ENCODE measurements at regions not wholly inside any gene's neighbourhood (a gene's known extent, or its start where the extent isn't known, plus 50 kb on each side); places are given as distances from the start of the nearest gene placed in this dataset.
"Not testable (repeated sequence)": the region's sequence is repeated elsewhere in the genome, so short reads cannot be mapped to it uniquely, and the experiment has no call there.

DNA sequence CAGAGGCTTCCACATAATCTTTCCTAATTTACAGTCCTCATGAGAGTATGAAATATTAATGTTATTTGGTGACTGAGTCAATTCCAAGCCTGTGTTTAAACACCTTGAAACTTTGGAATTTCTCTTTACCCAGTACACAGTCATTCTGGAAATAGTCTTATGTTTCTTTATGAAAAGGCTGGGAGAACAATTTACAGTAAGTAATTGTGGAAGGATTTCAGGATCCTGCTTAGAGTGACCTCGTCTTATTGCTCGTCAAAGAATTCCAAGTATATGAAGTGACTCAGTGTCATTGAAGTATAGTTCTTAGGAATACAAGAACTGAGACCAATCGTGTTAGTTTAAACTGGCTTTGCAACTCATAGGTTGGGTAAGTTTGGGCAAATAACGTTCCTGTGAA is 634.2 kb downstream of the SLC16A7 start:
- DNase-seq (ENCODE audit: low read depth), result no peak
- H3K4me3 ChIP-seq (ENCODE audit: low read depth, low read length), result no peak overlapping the region

GRCh38 chr12:60231303-60231702 is 635.5 kb downstream of the SLC16A7 start:
- DNase-seq (ENCODE audit: low read depth), result no peak

More for the DNA sequence above, 634.2 kb downstream of the SLC16A7 start:
- TF ChIP-seq CTCF (IDR thresholded peaks at IDR 0.05; ENCODE audit: control insufficient read depth, extremely low read depth, insufficient read depth), result no peak

GRCh38 chr12:60231976-60232907 is 636.4 kb downstream of the SLC16A7 start:
- DNase-seq (ENCODE audit: low read depth), result no peak
- no peak for TF ChIP-seq CTCF (IDR thresholded peaks at IDR 0.05; ENCODE audit: control insufficient read depth, extremely low read depth, insufficient read depth)
- H3K4me3 ChIP-seq (ENCODE audit: low read depth, low read length), result no peak overlapping the region

More at GRCh38 chr12:60231303-60231702, 635.5 kb downstream of the SLC16A7 start:
- H3K4me3 ChIP-seq (ENCODE audit: low read depth, low read length), result no peak overlapping the region
- no peak for TF ChIP-seq CTCF (IDR thresholded peaks at IDR 0.05; ENCODE audit: control insufficient read depth, extremely low read depth, insufficient read depth)

GRCh38 chr12:60234611-60235195 is 638.9 kb downstream of the SLC16A7 start:
- not testable (repeated sequence) for DNase-seq (ENCODE audit: low read depth); H3K4me3 ChIP-seq (ENCODE audit: low read depth, low read length)

GRCh38 chr12:60235261-60235660 is 639.4 kb downstream of the SLC16A7 start:
- no peak for DNase-seq (ENCODE audit: low read depth)
- H3K4me3 ChIP-seq (ENCODE audit: low read depth, low read length), result no peak overlapping the region
- TF ChIP-seq CTCF (IDR thresholded peaks at IDR 0.05; ENCODE audit: control insufficient read depth, extremely low read depth, insufficient read depth), result no peak

GRCh38 chr12:60236416-60236815 is 640.6 kb downstream of the SLC16A7 start:
- not testable (repeated sequence) for DNase-seq (ENCODE audit: low read depth); H3K4me3 ChIP-seq (ENCODE audit: low read depth, low read length)

GRCh38 chr12:60240891-60241290 is 645.1 kb downstream of the SLC16A7 start:
- TF ChIP-seq CTCF (IDR thresholded peaks at IDR 0.05; ENCODE audit: control insufficient read depth, extremely low read depth, insufficient read depth), result no peak
- DNase-seq (ENCODE audit: low read depth), result no peak
- no peak overlapping the region for H3K4me3 ChIP-seq (ENCODE audit: low read depth, low read length)

GRCh38 chr12:60251091-60251490 is 655.3 kb downstream of the SLC16A7 start:
- TF ChIP-seq CTCF (IDR thresholded peaks at IDR 0.05; ENCODE audit: control insufficient read depth, extremely low read depth, insufficient read depth), result no peak
- no peak overlapping the region for H3K4me3 ChIP-seq (ENCODE audit: low read depth, low read length)
- DNase-seq (ENCODE audit: low read depth), result no peak
